Osteoblast (primary cell): ENCODE measurements at regions not wholly inside any gene's neighbourhood (a gene's known extent, or its start where the extent isn't known, plus 50 kb on each side); places are given as distances from the start of the nearest gene placed in this dataset. TPM values are rescaled to one million over a fixed set of nuclear protein-coding genes. Genes with fewer than 3 reads are reported as not detected.
A peak's percentile ranks its signal among the peaks of the same experiment; 100 is the strongest.
"Not testable (repeated sequence)": the region's sequence is repeated elsewhere in the genome, so short reads cannot be mapped to it uniquely, and the experiment has no call there.

Experiments used
- DNase-seq: peaks from one replicate; pipeline ENCODE4 v3.0.0; 2011; ENCODE audit warnings: low spot score, mixed read lengths; ENCODE audit not compliant: insufficient read length; ENCODE audit errors: missing footprints
- H2AFZ ChIP-seq: 2 replicates; pipeline ENCODE4 v1.6.0; 2011; ENCODE audit warnings: mild to moderate bottlenecking, low read length
- H3K27ac ChIP-seq: 2 replicates; pipeline ENCODE4 v1.5.1; 2011; ENCODE audit warnings: mild to moderate bottlenecking, low read depth, low read length, moderate library complexity
- H3K27me3 ChIP-seq: 2 replicates; pipeline ENCODE4 v1.6.0; 2012; ENCODE audit warnings: mild to moderate bottlenecking, control low read depth, inconsistent platforms, low read length, moderate library complexity; ENCODE audit not compliant: insufficient read depth
- H3K36me3 ChIP-seq: 2 replicates; pipeline ENCODE4 v1.5.1; 2011; ENCODE audit warnings: mild to moderate bottlenecking, low read length, control low read depth, moderate library complexity; ENCODE audit not compliant: insufficient read depth
- H3K4me1 ChIP-seq: 2 replicates; pipeline ENCODE4 v1.5.1; 2011; ENCODE audit warnings: mild to moderate bottlenecking, low read length, control low read depth, moderate library complexity; ENCODE audit not compliant: insufficient read depth
- H3K4me2 ChIP-seq: 2 replicates; pipeline ENCODE4 v1.6.0; 2011; ENCODE audit warnings: mild to moderate bottlenecking, low read length; ENCODE audit not compliant: insufficient read depth
- H3K4me3 ChIP-seq: fragments of 200-600 bp; sonication (generic); 3 replicates; pipeline ENCODE4 v1.5.1; 2012; ENCODE audit warnings: mild to moderate bottlenecking, low read length, inconsistent platforms; ENCODE audit not compliant: insufficient read depth
- H3K79me2 ChIP-seq: 2 replicates; pipeline ENCODE4 v1.6.0; 2012; ENCODE audit warnings: mild to moderate bottlenecking, low read length, control low read depth, inconsistent platforms; ENCODE audit not compliant: insufficient read depth
- H3K9me3 ChIP-seq: 2 replicates; pipeline ENCODE4 v1.5.1; 2011; ENCODE audit warnings: low read depth, low read length, control low read depth
- H4K20me1 ChIP-seq: 2 replicates; pipeline ENCODE4 v1.6.0; 2012; ENCODE audit warnings: mild to moderate bottlenecking, low read length, control low read depth; ENCODE audit not compliant: insufficient read depth
- small RNA-seq: library from RNA; depleted of rRNA; stranded (forward); fragments of <200 nt; gene quantifications from one replicate; pipeline ENCODE3, GENCODE V24; 2012
- TF ChIP-seq, protein P1 (sequence below): IDR thresholded peaks from 2 replicates; pipeline ENCODE4 v1.5.1; 2011; ENCODE audit warnings: mild to moderate bottlenecking, low read depth, low read length, moderate library complexity; ENCODE audit errors: extremely low read depth

GRCh38 chr6:87755708-87756671, 54.0 kb upstream of the AKIRIN2 start:
- no peaks in the 10 kb centered on the region for H3K79me2 ChIP-seq
- peak overlapping the region; percentile 31 for H3K4me2 ChIP-seq
- H4K20me1 ChIP-seq: no peaks in the 10 kb centered on the region
- no peaks in the 10 kb centered on the region for H3K36me3 ChIP-seq
- H3K4me1 ChIP-seq: peaks cover 17% of the 10 kb centered on the region
- peak overlapping the region; percentile 70 for H3K27ac ChIP-seq
- TF ChIP-seq, protein P1, sequence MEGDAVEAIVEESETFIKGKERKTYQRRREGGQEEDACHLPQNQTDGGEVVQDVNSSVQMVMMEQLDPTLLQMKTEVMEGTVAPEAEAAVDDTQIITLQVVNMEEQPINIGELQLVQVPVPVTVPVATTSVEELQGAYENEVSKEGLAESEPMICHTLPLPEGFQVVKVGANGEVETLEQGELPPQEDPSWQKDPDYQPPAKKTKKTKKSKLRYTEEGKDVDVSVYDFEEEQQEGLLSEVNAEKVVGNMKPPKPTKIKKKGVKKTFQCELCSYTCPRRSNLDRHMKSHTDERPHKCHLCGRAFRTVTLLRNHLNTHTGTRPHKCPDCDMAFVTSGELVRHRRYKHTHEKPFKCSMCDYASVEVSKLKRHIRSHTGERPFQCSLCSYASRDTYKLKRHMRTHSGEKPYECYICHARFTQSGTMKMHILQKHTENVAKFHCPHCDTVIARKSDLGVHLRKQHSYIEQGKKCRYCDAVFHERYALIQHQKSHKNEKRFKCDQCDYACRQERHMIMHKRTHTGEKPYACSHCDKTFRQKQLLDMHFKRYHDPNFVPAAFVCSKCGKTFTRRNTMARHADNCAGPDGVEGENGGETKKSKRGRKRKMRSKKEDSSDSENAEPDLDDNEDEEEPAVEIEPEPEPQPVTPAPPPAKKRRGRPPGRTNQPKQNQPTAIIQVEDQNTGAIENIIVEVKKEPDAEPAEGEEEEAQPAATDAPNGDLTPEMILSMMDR: no peak
- peak; percentile 90 for DNase-seq
- no peaks in the 10 kb centered on the region for H3K9me3 ChIP-seq
- H3K27me3 ChIP-seq: no peaks in the 10 kb centered on the region
- H2AFZ ChIP-seq: peak overlapping the region; percentile 44
- peak overlapping the region; percentile 8 for H3K4me3 ChIP-seq

DNA sequence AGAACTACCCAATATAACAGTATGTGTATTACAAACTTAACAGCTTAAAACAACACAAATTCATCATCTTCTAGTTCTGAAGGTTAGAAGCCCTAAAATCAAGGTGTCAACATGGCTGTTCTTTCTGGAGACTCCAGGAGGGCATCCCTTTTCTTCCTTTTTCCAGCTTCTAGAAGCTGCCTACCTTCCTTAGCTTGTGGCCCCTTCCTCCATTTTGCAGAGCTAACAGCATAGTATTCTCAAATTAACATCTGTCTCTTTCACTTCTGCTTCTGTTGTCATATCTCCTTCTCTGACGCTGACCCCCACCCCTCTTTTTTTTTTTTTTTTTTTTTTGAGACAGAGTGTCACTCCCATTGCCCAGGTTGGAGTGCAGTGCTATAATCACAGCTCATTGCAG, 52.8 kb upstream of the AKIRIN2 start:
- Histone ChIP-seq H3K27ac (no peak overlapping the region), H3K4me1 (peaks cover 17% of the 10 kb centered on the region), H3K27me3 (no peaks in the 10 kb centered on the region), H3K79me2 (no peaks in the 10 kb centered on the region), H2AFZ (no peak overlapping the region), H3K9me3 (no peaks in the 10 kb centered on the region), H4K20me1 (no peaks in the 10 kb centered on the region), H3K4me2 (no peak overlapping the region), H3K36me3 (no peaks in the 10 kb centered on the region), H3K4me3 (no peak overlapping the region)
- TF ChIP-seq, protein P1: no peak
- no peak for DNase-seq

GRCh38 chr6:87753131-87753685, 51.2 kb upstream of the AKIRIN2 start:
- no peaks in the 10 kb centered on the region for H3K36me3 ChIP-seq
- no peak overlapping the region for H2AFZ ChIP-seq
- DNase-seq: no peak
- no peak overlapping the region for H3K4me3 ChIP-seq
- no peaks in the 10 kb centered on the region for H4K20me1 ChIP-seq
- H3K27ac ChIP-seq: no peak overlapping the region
- peaks cover 17% of the 10 kb centered on the region for H3K4me1 ChIP-seq
- TF ChIP-seq, protein P1: no peak
- H3K27me3 ChIP-seq: no peaks in the 10 kb centered on the region
- no peaks in the 10 kb centered on the region for H3K9me3 ChIP-seq
- no peaks in the 10 kb centered on the region for H3K79me2 ChIP-seq
- no peak overlapping the region for H3K4me2 ChIP-seq

DNA sequence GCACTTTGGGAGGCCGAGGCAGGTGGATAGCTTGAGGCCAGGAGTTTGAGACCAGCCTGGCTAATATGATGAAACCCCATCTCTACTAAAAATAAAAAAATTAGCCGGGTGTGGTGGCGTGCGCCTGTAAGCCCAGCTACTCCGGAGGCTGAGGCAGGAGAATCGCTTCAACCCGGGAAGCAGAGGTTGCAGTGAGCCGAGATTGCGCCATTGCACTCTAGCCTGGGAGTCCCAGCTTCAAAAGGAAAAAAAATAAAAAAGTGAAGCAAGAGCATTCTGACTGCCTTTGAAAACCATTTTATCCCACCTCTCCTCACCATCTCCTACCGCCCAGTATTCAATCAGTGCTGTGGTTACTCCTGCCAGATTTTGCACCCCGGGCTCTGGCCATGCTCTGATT, 50.5 kb upstream of the AKIRIN2 start:
- H3K4me3 ChIP-seq, H2AFZ ChIP-seq, H3K79me2 ChIP-seq, H4K20me1 ChIP-seq, H3K4me2 ChIP-seq, H3K36me3 ChIP-seq, H3K27me3 ChIP-seq, H3K27ac ChIP-seq, DNase-seq, H3K9me3 ChIP-seq: not testable (repeated sequence)
- H3K4me1 ChIP-seq: peaks cover 17% of the 10 kb centered on the region

Small RNAs in the stretch of these regions (small RNA-seq; reads per million reads assigned to genes)
- gene RF00019 (not detected), gene RN7SL183P (not detected)
